Activated gamma-delta T cell treated with anti-CD3 and anti-CD28 coated beads, Interleukin-2, amount 50 U/mL, for 16 hours (primary cell): ENCODE measurements at regions not wholly inside any gene's neighbourhood (a gene's known extent, or its start where the extent isn't known, plus 50 kb on each side); places are given as distances from the start of the nearest gene placed in this dataset.

Experiments
- DNase-seq: peaks from one replicate; pipeline ENCODE4 v3.0.0-alpha.2; 2020; ENCODE audit warnings: low read depth

GRCh38 chr9:105861972-105862371 lies 167.6 kb downstream of the TMEM38B start:
- DNase-seq, result no peak

GRCh38 chr9:105864248-105864898 lies 170.0 kb downstream of the TMEM38B start:
- no peak for DNase-seq

GRCh38 chr9:105865285-105865684 lies 170.9 kb downstream of the TMEM38B start:
- no peak for DNase-seq

GRCh38 chr9:105871540-105871939 lies 177.2 kb downstream of the TMEM38B start:
- DNase-seq, result no peak

GRCh38 chr9:105873801-105874200 lies 179.5 kb downstream of the TMEM38B start:
- no peak for DNase-seq

GRCh38 chr9:105877721-105878120 lies 183.4 kb downstream of the TMEM38B start:
- no peak for DNase-seq

- DNase-seq, result no peak
Measured at GRCh38 chr9:105879181-105879580, 184.8 kb downstream of the TMEM38B start.

- no peak for DNase-seq
Measured at GRCh38 chr9:105880517-105880916, 186.2 kb downstream of the TMEM38B start.

GRCh38 chr9:105881021-105881420 lies 186.7 kb downstream of the TMEM38B start:
- no peak for DNase-seq

GRCh38 chr9:105881654-105882349 lies 187.5 kb downstream of the TMEM38B start:
- peak; percentile 50 for DNase-seq

GRCh38 chr9:105883847-105884246 lies 189.5 kb downstream of the TMEM38B start:
- DNase-seq, result no peak

- DNase-seq, result no peak
Measured at GRCh38 chr9:105884416-105884815, 190.1 kb downstream of the TMEM38B start.

GRCh38 chr9:105886136-105886535 lies 191.8 kb downstream of the TMEM38B start:
- DNase-seq, result no peak

GRCh38 chr9:105887679-105888078 lies 193.3 kb downstream of the TMEM38B start:
- DNase-seq, result no peak

GRCh38 chr9:105890046-105890822 lies 195.9 kb downstream of the TMEM38B start:
- no peak for DNase-seq

GRCh38 chr9:105900123-105900522 lies 205.8 kb downstream of the TMEM38B start:
- DNase-seq, result no peak

GRCh38 chr9:105901514-105902109 lies 207.3 kb downstream of the TMEM38B start:
- no peak for DNase-seq

GRCh38 chr9:105908069-105908468 lies 213.7 kb downstream of the TMEM38B start:
- DNase-seq, result no peak

- DNase-seq, result no peak
Measured at GRCh38 chr9:105911104-105911911, 217.0 kb downstream of the TMEM38B start.

GRCh38 chr9:105912157-105912862 lies 218.0 kb downstream of the TMEM38B start:
- no peak for DNase-seq

- no peak for DNase-seq
Measured at GRCh38 chr9:105912863-105913516, 218.6 kb downstream of the TMEM38B start.
